ENCODE measurements at regions not wholly inside any gene's neighbourhood (a gene's known extent, or its start where the extent isn't known, plus 50 kb on each side); places are given as distances from the start of the nearest gene placed in this dataset.

DNA sequence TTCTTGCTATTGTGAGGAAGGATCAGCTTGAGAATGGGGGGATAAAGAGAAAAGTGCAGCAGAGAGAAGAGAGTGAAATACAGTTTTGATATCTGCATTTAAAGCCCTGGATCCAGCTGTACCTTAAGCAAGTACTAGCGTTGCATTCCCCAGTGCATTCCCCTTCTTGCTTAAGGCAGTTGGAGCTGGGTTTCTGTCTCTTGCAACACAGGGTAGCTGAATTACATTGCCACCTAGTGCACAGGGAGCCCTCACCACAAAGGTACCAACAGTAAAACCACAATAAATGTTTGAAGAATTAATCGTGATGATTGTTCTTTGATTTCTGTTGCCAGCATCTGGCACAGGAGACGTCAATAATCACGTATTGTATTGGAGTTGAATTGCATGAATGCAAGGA is 588.7 kb downstream of the RBFOX1 start:
- TF ChIP-seq CTCF (IDR thresholded peaks at IDR 0.05): peak in 3 of 6 experiments; percentile 21 to 23 (median 22)
- TF ChIP-seq POLR2A (IDR thresholded peaks at IDR 0.05): no peak
